HG03432 (cell line): ENCODE measurements at regions not wholly inside any gene's neighbourhood (a gene's known extent, or its start where the extent isn't known, plus 50 kb on each side); places are given as distances from the start of the nearest gene placed in this dataset.
"Not testable (repeated sequence)": the region's sequence is repeated elsewhere in the genome, so short reads cannot be mapped to it uniquely, and the experiment has no call there.

Source experiments
- ATAC-seq: cut with Tn5 transposase; IDR thresholded peaks from one replicate; pipeline ENCODE4 v1.9.1; 2021; ENCODE audit warnings: mild to moderate bottlenecking, moderate library complexity; ENCODE audit not compliant: unreplicated experiment

DNA sequence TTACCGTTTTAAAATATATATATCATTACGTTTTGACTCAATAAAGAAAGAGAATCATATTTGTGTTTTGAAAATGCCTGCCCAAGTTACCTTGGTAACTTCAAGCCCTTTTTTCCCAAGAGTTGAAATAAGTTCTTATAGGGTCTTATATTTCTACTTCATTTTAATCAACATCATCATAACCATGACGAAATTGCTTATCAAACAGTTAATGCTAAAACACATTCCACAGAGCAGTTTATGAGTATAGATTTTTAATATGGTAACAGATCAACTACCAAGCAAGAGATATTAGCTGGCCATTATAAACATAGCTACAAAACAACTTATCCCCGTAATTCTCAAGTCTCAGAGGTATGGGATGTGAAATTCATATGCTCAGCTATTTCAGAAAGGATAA lies 197.9 kb upstream of the LRRTM4 start:
- ATAC-seq, result no peak

DNA sequence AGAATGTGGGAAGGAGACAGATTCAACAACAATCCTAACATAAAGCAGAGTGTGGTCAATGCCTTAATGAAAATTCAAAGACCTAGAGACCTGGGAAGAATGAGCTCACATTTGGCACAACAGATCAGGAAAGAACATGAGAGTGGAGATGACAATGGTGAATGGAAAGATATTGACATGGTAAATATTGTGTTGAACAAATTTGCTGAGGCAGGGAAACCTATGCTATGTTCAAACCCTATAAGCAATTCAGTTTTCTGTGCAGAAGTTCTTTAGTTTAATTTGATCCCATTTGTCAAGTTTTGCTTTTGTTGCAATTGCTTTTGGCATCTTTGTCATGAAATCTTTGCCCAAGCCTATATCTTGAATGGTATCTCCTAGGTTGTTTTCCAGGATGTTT lies 199.4 kb upstream of the LRRTM4 start:
- ATAC-seq, result no peak

DNA sequence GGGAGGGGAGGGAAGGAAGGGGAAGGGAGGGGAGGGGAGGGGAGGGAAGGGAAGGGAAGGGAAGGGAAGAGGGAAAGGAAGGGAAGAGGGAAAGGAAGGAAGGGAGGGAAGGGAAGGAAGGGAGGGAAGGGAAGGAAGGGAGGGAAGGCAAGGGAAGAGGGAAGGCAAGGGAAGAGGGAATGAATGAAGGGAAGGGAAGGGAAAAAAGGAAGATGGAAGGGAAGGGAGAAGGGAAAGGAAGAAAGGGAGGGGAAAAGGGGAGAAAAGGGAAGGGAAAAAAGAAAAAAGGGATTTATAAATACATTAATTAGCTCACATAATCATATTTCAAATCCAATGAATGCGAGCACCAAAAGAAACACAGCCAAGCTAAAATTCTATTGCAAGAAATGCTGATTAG lies 202.9 kb upstream of the LRRTM4 start:
- ATAC-seq, result no peak

DNA sequence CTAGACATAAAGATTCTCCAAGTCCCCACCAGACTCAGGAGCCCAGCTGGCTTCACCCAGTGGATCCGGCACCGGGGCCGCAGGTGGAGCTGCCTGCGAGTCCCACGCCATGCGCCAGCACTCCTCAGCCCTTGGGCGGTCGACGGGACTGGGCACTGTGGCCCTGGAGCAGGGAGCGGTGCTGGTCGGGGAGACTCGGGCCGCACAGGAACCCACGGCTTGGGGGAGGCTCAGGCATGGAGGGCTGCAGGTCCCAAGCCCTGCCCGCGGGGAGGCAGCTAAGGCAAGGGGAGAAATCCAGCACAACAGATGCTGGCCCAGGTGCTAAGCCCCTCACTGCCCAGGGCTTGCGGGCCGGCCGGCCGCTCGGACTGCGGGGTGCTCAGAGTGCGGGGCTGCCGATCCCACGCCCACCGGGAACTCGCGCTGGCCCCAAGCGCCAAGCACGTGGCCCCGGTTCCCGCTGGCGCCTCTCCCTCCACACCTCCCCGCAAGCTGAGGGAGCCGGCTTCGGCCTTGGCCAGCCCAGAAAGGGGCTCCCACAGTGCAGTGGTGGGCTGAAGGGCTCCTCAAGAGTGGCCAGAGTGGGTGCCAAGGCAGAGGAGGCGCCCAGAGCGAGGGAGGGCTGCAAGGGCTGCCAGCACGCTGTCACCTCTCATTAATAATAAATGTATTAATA lies 212.6 kb upstream of the LRRTM4 start:
- not testable (repeated sequence) for ATAC-seq

DNA sequence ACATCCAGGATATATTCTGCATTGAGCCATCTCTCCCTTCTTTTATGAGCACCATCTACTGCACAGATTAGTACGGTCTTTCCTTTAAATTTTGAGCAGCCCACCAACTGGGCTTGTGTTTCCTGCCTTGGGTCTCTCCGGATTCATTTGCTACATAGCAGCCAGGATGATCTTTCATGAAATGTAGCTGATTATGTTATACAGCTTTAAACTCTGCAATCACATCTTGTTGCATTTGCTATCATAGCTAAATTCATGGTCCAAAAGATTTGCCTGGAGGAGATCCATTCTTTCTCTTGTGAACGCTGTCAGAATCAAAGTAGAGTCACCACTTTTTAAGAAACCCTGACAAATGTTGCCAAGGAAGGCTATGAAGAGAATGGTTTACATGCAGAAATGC lies 215.1 kb upstream of the LRRTM4 start:
- no peak for ATAC-seq

DNA sequence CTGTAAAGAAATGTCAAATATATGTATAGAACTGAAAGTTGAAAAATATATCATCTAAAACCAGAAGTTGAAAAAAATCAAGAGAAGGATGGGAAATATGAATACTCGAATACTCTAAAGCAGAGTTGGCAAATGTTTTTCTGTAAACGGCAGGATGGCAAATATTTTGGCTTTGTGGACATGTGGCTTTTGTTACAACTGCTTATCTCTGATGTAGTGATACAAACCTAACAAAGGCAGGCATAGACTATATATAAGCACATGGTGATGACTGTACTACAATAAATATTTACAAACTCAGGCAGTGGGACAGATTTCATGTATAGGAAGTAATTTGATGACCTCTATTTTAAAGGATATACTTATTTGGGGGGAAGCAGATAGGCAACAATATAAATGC lies 224.6 kb upstream of the LRRTM4 start:
- no peak for ATAC-seq

DNA sequence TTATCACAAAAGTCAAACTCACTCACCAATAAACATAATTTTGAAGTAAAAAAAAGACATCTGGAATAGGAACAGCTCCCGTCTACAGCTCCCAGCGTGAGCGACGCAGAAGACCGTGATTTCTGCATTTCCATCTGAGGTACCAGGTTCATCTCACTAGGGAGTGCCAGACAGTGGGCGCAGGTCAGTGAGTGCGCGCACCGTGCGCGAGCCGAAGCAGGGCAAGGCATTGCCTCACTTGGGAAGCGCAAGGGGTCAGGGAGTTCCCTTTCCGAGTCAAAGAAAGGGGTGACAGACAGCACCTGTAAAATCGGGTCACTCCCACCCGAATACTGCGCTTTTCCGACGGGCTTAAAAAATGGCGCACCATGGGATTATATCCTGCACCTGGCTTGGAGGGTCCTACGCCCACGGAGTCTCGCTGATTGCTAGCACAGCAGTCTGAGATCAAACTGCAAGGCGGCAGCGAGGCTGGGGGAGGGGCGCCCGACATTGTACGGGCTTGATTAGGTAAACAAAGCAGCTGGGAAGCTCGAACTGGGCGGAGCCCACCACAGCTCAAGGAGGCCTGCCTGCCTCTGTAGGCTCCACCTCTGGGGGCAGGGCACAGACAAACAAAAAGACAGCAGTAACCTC lies 231.7 kb upstream of the LRRTM4 start:
- ATAC-seq, result not testable (repeated sequence)

DNA sequence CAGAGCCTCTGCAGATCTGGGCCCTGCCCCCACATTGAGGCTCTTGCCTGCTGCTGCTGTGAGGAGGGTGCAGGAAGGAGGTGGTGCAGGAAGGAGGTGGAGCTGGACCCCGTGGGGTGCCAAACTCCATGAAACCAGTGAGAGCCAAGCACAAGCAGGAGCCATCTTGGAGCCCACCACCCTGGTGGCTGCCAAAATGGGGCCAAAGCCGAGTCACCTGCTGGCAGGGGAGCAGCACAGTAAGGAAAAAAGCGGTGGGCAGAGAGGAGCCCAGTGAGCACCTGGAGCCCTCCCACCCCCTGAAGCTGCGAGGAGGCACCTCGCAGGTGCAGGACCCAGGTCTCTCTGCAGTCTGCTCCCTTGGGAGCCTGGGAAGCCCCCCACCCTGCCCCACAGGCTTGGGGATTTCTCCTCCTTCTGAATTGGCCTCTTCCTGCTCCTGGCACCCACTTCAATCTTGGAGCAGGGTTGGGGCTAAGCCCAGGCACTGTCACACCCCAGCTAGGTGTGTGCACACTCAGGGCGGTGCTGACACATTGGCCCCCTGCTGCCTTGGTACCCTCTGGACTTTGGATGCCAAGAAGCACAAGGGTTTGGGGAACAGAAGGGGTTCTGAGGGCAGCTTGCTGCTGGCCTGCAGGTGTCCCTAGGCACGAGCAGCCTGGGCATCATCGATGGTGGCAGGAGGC lies 245.4 kb upstream of the LRRTM4 start:
- no peak for ATAC-seq

DNA sequence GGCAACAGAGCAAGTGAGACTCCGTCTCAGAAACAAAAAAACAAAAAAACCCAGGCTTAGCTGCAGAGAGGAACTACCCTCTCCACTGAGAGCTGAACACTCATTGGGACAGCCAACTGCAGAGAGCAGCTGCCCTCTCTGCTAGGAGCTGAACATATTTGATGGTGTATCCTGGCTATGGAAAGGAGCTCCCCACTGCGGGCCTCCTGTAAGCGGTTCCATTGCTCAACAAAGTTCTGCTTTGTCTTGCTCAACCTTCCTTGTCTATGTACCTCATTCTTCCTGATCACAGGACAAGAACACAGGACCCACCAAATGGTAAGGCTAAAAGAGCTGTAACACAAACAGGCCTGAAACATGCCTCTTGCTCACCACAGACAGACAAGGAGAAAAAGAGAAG lies 246.3 kb upstream of the LRRTM4 start:
- ATAC-seq, result no peak

DNA sequence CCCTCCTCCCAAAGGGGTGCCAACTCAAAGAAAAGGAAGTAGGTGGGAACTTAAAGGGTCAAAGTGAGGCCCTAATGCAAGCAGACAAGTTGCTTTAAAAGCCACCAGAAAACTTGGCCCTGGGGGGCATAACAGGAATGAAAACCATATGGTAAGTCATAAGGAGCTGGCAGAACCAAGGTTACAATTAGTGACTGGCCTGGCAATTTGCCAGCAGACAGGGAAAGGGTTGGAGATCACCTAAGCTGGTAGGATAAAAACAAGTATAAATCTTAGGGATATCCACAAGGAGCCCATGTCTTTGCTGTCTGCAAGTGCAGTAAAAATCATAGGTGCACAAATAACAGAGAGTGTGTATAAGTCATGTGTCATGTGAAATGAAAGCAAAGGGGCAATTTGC lies 256.7 kb upstream of the LRRTM4 start:
- ATAC-seq, result no peak

DNA sequence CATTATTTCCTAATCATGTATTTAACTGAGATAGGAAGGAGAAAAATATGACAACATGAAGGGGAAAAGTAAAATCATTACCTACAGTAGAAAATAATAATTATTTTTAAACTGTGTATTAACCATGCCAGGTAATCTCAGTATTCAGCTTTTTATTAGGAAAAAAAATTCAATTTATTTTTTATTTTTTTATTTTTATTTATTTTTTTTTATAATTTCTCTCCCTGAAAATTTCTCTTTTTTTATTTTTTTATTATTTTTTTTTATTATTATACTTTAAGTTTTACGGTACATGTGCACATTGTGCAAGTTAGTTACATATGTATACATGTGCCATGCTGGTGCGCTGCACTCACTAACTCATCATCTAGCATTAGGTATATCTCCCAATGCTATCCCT lies 271.3 kb upstream of the LRRTM4 start:
- ATAC-seq, result not testable (repeated sequence)

DNA sequence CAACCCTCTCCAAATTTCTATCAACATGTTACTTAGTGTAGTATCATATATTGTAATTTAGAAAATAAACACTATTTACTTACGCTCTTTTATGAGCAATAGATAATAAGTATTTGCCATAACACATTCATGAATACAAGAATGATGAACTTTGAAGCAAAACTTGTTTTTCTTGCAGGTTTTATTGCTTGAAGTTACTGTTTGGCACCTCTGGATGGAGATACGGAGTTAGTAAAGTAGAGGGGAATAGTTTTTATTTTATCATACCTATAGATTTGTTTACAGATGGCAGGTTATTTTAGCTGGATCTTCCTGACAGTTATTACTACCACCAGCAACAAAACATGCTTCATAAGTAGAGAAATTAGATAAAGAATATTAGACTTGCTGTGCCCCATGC lies 274.2 kb upstream of the LRRTM4 start:
- ATAC-seq, result no peak

DNA sequence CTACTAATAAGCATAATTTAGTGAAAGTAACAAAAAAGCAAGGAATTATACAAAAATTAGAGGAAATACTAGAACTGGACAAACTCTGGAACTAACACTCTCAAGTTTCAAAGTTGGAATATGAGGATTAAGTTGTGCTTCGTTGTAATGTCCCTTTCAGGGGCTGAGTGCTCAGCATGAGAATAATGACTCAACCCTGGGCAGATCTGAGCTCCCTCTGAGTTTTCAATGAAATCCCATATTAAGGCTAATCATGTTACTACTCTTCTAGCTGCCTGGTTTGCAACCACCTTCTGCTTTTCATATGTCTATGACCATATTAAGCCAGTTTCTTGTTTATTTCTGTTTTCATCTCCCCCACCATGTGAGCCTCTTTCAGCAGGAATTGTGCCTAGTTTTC lies 274.9 kb upstream of the LRRTM4 start:
- no peak for ATAC-seq

DNA sequence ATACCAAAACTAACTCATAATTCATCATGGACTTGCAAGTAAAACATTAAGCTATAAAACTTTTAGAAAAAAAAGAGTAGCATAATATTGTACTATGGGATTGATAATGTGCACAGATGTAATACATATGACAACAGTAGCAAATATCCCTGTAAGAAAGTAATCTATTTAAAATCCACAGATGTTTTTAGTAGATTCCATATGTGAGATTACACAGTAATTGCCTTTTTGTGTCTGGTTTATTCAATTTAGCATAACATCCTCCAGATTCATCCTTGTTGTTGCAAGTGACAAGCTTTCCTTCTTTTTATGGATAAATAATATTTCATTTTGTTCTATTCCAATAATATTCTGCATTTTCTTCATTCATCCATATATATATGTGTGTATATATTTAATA lies 278.2 kb upstream of the LRRTM4 start:
- no peak for ATAC-seq

DNA sequence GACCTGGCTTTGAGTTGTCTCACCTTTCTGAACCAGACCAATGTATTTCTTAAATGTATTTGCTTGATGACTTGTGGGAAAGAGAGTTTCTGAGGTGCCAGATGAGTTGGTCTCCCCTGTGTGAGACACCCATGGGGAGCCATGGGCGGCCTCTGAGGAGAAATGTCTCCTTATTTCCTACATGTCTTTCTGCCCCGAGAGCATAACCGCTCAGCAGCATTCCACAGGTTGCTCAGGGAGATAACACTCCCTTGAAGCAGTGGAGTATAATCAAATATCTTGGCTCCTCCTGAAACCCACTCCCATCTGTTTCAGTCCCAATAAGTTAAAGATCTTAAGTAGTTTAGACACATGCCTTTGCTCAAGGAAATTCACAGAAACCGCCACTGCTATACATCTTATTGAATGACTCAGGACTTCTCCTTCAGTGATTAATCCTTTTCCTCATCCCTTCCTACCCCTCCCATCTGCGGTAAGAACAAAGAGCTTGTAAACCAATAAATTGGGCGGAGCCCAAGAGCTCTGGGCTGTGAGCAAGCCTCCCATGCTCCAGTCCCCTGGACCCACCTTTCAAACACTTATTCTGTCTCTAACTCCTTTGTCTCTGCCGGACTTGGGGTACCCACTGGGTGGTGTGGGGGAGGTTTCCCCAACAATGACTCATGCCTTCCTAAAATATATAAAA lies 285.5 kb upstream of the LRRTM4 start:
- no peak for ATAC-seq

DNA sequence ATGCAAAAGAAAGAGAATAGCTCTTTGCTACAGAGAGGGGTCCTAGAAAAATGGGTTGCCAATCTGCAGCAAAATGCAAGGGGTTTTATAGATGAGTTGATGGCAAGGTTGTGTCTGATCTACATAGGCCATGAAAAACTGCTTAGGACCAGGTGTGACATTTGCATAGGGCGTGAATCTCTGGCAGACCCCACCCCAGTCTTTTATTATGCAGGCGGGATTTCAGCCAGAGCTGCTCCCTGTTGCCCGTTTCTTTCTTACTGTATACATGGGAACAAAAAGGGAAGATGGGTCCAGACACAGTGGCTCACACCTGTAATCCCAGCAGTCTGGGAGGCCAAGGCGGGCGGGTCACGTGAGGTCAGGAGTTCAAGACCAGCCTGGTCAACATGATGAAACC lies 286.4 kb upstream of the LRRTM4 start:
- ATAC-seq, result no peak

DNA sequence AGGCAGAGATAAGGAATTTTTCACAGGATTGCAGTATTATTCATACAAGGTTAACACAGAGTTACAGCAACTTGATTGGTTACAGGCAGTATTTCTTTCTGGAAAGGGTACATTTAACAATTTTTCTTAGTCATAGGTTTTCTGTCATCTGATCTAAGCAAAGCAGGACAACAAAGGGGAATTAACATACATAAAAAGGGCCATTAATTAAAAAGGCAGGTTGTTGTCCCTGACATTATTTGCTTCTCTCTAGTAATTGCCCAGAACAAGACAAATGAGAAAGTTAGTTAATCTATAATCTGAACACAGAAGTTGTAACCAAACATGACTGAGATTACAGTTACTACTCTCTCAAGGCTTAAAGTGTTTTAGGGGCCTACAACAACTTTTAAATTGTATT lies 291.4 kb upstream of the LRRTM4 start:
- no peak for ATAC-seq

DNA sequence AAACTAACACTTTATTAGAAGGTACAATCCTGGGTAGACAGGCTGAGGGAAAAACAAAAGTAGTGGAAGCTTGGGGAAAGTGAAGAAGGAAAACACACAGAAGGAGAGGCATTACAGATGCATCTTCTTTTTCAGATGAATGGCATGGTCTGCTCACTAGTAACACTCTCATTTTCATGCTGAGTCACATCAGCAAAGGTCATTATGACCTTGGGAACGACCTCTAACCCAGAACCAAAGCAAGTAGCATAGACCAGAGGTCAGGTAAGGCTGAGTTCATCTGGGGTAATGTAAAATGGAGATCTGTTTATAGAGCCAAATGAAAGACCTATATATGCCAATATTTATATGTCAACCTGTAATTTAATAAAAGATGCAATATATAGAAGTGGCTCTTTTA lies 294.4 kb upstream of the LRRTM4 start:
- ATAC-seq, result no peak

DNA sequence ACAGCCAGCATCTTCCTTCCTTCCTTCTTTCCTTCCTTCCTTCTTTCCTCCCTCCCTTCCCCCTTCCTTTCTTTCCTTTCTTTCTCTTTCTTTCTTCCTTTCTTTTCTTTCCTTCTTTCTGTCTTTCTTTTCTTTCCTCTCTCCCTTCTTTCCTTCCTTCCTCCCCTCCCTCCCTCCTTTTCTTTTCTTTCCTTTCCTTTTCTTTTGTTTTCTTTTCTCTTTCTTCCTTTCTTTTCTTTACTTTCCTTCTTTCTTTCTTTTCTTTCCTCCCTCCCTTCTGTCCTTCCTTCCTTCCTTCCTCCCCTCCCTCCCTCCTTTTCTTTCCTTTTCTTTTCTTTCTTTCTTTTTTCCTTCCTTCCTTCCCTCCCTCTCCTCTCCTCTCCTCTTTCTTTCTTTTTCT lies 296.0 kb upstream of the LRRTM4 start:
- ATAC-seq, result no peak

DNA sequence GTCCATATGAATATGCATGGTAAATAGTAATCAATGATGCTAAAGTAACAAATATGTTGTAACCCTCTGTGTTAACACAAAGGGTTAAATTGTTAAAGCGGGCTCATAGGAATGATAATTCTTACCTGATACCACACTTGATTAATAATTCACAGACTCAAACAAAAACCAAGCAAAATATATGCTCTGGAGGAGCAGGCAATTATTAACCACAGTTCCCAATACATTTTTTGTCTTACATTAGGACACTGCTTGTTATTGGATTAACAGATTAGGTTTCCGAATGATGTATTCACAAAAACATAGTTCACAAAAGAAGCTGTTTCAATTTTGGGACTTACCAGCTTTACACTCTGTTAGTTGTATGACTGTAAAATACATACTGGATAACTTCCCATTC lies 300.9 kb upstream of the LRRTM4 start:
- ATAC-seq, result no peak

DNA sequence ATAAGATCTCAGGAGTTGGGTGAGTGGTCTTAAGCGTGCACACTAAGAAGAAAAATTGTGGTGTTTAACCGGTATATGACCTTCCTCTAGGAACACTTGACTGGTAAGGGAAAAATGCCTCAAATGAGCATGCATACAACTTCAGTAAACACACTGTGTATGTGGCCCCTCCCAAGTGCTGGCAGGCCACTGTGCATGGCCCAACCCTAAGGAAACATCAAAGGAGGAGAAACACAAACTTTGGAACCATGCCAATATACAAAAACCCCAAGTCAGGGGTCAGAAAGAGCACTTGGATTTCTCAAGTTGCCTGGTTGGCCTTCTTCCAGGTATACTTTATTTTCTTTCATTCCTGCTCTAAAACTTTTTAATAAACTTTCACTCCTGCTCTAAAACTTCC lies 308.9 kb upstream of the LRRTM4 start:
- ATAC-seq, result no peak

DNA sequence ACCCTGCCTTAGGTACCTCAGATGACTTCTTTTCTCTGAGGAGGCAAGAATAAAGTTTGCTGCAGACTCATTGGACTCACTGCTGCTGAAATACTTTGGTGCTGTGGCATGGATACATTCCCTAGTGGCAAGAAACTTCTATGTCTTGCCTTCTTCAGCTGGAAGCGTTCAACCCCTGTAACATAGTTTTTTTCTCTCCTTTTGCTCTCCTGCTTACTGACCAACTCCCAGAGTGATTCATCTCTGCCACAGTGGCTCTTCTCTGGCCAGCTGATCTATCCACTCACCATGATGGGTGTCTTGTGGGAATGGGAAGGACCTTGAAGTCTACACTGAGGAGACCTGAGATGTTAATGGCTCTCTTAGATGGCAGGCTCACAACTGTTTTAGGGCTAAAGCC lies 309.3 kb upstream of the LRRTM4 start:
- ATAC-seq, result no peak
